NCI-H446 treated with DMSO at 0.1 percent for 48 hours (cell line): ENCODE measurements at regions not wholly inside any gene's neighbourhood (a gene's known extent, or its start where the extent isn't known, plus 50 kb on each side); places are given as distances from the start of the nearest gene placed in this dataset.

Experiments
- DNase-seq: peaks from one replicate; lab custom pipeline; 2025; lab: John Stamatoyannopoulos, UW

DNA sequence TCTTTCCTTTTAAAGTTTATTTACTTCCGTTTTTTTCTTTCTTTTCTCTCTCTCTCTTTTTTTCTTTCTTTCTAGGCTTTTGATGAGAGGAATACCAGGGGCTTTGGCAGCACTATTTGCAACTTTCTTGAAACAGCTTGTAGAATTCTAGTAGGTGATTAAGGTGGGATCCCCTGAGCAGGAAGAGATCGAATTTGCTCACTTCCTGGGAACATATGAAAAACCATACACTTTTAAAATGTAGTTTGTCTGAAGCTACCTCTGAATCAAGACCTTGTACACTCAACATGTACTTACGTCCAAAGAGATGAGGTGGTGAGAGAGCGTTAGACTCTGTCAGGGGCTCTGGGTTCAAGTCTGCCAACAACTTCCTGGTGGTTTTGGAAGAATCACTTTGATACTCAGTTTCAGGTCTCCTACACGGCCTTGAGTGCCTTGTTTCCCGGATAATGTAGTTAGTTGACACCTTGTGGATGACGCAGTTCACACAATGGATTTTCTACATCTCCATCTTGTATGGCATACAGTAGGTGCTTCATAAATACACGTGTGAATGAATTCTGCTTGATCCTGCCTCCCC is 229.1 kb downstream of the MYCN start:
- DNase-seq, result no peak

DNA sequence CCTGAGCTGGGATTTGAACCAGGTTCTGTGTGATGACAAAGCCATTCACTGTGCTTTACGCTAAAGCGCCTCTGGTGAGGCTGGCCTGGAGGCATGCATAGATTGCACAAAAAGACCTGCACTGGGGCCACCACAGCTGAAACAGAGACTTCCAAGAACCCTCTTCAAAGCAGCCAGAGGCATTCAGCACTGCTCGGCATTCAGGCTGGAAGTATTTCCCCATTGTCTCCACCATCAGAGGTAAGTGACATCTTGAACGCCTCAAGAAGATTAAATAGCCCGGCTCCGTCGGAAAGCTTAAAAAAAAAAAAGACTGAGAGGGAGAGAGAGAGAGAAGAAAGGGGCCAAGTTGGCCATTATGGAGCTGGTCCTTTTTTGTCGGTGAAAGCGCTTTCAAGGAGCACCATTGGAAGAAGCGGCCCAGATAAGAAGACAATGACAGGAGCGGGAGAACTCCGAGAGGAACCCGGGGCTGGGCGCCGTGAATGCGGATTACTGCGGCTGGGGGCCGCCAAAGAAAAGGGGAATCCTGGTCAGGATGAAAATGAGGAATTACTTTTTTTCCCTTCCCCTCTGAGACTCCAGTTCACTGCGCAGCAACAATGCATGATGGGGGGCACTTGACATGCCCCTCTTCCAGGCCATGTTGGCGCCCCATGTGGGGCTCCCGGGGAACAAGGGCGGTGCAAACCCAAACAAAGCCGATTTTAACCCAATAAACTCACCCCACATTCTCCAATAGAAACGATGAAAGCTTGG is 228.3 kb downstream of the MYCN start:
- no peak for DNase-seq

DNA sequence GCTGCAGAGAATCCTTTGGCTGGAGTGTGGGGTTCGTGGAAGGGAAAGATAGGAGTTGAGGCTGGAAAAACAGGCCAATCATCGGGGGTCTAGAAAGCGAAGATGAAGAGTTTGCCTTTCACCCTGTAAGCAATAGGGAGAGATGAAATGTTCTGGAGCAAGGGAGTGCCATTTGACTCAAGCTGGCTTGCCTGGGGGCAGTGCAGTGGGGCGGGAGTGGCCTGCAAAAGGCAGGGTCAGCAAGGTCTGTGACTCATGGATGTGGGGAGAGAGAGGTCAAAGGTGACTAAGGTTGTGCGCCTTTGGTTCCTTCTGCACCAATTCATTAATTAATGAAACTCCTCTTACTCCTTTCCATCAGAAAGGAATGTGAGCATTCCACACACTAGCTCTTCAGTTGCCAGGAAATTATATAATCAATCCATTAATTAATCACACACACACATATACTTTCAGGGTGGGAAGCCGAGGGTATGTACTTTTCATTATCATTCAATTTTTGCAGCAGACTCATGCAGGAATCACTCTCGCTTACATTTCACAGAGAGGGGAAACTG is 227.6 kb downstream of the MYCN start:
- no peak for DNase-seq

DNA sequence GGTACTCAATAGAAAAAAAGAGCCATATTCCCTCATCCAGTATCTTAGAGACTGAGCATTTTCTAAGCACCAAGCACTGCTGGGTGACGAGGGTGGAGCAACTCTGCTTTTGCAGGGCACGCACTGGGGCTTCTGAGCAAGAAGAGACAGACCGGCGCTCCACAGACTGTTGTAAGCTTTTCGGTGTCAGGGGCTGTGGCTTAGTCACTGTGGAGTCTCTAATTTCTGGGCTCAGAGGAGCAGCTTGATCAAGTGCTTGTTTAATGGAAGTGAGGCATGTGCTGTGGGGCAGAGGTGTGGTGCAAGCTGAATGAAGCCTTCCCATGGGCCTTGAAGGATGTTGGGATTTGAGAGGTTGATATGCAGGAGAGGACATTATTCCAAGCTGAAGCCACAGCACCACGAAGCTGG is 227.1 kb downstream of the MYCN start:
- no peak for DNase-seq

DNA sequence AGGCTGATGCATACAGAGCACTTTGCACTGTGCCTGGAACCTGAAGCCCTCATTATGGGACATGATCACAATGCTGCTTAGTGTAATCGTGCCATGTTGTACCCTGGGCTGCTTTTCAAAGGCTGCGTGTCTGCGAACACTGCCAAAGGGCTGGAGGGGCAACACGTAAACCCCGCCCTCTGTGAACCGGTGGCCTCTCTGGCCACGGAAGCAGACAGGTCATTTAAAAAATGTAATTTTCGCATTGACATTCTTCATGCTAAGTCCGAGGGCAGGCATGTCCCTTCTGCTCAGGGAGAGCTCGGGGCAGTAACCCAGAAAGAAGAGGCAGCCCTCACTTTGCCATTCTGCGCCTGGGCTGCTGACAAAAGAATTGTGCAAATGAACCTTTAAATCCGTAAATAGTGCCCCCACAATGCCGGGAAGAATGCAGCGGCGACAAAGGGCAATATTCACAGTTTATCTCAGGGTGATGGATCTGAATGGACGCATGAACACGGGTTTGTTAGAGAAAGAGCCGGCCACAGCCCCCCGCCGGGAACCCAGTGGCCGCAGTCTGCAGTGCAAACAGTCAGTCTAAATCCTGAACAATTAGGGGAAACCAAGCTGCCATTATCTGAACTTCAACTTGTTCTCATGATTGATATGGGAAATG is 226.1 kb downstream of the MYCN start:
- no peak for DNase-seq

DNA sequence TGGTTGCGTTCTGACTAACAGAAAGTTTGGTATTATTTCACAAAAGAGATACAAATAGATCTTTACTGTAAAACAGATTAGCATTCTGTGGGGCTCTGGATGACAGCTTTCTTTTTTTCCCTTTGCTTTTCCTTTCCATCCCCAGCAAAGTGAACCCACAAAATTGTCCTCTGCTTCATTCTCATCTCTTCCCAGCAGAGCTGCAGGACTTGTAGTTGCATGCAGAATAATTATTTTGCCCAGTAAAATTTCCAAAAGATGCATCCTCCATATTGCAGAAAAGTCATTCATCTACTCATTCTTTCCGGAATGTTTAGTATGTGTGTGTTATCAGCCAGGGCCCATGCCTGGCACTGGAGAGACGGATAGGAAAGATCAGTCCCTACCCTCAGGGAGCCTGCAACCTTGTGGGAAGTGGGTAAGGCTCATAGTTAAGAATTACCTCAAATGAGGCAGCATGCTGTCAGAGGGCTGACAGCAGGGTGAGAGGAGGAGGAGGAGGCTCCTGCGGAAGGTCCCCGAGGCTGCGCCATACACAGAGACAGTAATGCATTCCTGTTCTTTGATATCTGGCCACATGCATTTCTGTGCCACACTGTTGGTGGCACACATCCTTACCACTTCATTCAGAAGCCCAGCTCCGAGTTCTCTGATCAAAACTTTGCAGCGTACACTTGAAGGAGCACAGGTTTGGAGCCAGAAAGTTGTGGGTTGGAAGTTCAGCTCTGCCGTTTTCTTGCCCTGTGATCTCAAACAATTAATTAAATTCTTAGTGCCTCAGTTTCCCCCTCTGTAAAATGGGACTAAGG is 225.4 kb downstream of the MYCN start:
- DNase-seq, result no peak

DNA sequence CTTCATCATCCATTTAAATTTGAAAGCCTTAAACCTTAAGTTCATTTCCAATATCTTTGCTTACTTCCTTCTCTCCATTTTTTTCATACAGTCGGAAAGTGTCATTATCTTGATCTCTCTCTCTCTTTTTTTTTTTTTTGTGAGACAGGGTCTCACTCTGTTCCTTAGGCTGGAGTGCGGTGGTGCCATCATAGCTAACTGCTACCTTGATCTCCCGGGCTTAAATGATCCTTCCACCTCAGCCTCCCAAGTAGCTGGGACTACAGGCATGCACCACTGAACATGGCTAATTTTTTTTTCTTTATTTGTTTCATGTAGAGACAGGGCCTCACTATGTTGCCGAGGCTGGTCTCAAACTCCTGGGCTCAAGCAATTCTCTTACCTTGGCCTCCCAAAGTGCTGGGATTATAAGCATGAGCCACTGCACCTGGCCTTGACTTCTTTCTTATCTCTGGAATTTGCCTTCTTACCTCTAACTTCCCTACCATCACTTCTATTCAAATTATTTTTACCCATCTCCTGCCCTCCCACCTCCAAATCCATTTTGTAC is 222.2 kb downstream of the MYCN start:
- DNase-seq, result no peak

DNA sequence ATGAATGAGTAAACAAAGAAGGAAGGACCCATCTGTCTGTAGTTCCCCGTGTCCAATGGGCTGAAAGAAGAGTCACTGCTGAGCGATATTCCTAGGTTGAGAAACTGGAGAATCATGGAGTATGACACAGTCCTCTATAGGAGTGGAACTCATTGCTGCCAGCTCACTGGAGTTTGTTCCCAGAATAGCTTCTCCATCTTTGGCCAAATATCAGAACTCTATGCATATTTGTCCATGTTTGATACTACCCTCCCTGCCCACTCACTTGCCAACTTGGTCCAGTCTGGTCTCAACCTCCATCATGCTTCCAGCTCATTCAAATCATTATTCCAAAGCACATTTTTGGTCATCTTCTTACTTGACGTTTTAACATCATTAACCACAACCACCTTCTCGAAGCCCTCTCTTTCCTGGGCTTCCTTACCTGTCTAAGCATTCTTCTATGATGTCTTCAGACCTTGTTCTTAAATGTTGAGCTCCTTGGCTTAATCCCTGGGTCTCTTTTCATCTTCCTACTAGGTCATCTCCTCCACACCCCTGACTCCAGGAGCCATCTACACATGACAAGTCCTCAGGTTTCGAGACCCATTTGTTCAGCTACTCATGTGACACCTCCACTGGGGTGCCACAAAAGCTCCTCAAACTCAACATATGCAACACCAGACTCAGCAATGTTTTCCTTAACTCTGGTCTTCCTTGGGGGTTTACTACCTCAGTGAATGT is 221.6 kb downstream of the MYCN start:
- DNase-seq, result no peak

DNA sequence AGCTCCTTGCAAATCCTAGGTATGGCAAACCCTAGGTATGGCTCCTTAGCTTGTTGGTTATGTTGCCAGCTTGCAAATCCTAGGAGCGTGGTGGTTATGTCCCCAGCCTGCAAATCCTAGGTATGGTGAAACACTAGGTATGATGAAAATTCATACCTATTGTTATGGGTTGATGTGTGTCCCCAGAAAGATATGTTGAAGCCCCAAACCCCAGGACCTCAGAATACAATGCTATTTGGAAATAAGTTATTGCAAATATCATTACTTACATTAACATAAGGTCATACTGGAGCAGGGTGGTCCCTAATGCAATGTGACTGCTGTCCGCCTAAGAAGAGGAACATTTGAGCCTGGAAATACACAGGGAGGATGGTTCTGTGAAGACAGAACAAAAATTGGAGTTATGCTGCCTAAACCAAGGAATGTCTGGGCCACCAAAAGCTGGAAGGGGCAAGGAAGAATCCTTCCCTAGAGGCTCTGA is 220.8 kb downstream of the MYCN start:
- no peak for DNase-seq

DNA sequence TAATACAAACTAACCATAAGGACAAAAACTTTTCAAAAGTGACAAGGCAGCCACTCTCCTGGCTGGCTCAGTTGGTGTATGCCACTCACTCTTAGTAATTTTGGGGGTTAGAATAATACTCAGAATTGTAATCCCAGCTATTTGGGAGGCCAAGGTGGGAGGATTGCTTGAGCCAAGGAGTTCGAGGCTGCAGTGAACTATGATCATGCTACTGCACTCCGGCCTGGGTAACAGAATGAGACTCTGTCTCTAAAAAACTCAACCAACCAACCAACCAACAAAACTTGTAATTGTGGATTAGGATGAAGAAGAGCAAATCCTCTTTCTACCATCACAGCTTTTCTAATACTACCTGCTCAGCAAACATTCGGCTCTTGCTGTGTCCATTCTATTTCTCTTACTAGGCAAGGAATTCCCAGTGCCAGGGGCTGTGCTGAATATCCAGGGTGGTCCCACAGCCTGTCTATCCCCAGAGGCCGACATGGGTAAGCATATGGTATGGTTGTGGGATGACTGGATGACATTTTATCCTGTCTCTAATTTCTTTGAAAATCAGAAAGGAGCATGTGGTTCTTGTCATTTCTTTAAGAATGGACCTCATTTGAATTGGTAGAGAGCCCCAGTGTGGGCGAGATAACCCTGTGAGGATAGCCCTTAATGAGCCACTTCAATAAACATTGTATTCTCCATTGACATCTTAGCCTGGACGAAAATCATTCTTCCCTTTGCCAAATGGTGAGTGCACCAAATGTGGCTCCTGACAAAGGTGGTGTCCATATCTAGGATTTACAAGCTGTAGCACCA is 220.1 kb downstream of the MYCN start:
- no peak for DNase-seq

DNA sequence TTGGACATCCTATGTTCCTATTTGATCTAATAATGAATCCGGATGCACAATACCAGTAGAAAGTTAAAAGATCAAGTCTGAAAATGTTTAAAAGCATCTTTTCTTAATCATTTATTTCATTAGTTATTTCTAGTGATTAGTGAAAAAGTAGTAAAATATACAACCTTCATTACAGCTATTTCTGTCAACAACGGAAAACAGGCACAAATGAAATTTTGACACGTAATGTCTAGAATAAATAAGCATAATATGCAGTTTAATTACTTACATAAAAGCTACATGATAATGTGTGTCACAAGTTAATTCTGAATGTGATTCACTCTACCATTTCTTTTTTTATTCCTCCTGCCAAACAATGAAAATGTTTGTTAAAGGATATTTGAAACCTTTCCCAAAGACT is 216.1 kb downstream of the MYCN start:
- DNase-seq, result no peak

DNA sequence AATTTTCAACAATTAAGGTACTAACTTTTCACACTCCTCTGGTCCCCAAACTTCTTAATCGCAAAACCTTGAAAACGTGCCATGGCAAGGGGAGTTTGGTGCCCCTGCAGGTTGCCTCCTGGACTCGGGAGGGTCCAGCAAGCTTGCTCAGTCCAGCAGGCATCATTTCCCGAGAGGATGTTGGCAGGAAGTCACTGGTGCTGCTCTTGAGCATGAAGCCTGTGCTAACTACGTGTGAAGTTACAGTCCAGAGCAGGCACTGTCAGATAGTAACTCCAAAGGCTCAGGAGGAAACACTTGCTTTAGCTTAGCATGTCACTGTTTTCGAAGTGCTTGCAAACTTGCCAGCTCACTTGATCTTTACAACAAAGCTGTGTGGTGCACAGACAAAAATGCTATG is 215.4 kb downstream of the MYCN start:
- DNase-seq, result no peak

DNA sequence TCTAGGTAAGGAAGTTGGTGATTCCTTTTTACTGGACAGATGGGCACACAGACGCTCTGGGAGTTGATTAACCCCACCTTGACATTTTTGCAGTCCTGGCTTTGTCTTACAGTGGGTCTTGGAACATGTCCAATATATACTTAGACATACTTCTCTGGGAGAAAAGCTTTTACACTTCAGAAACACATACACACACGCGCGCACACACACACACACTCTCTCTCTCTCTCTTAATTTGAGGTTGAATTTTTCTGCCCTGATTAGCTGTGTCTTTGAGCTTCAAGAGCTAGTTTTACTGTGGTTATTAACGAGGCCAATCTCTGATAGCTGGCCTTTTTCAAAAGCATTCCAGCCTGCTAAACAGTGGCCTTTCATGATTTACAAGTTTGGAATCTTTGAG is 215.0 kb downstream of the MYCN start:
- DNase-seq, result no peak

DNA sequence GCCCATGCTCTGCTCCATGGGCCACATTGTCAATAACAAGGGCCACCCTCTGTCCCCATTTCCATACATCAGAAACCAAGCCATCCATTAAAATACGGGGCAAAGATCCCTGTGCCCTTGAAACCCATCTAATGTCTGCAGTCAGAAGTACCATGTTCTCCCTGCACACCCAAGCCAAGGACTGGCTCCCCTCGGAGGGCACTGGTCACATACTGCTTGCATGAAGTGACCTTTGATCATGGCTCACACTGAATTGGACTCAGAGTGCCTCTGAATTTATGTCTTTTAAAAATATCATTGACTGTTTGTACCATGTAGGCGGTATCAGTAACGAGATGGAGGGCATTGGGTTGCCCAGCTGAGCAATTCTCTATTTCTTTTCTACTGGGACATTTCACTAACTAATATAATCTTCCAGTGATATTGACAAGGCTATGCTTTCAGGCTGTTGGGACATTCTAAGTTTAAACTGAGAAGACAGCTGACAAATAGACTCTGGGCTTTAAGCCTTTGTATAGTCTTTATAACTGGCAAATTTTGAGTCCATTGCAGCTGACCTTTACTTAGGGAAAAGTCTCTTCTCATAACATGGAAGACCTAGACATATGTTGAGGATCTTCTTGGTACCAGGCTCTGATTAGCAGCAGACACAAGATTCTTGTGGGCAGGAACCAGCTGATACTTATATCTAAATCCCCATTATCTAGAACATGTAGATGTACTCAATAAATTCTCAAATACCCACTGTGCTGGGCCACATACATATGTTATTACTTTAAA is 214.3 kb downstream of the MYCN start:
- DNase-seq, result no peak

DNA sequence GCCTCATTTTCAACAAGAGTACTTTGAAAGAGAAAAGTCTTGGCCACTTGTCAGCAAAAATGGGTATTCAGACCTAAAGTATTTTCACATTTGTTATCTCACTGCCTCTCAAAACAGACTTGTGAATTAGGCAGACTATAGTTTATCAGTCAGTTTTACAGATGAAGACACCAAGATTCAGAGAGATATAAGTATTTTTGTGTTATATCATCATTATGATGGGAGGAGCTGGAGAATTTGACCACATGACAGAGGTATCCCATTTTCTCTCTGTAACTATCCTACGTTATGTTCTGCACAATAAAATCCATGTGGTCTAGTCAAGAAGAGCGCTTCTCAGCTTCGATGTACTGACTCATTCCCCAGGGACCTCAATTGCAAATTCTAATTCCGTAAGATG is 213.7 kb downstream of the MYCN start:
- no peak for DNase-seq

DNA sequence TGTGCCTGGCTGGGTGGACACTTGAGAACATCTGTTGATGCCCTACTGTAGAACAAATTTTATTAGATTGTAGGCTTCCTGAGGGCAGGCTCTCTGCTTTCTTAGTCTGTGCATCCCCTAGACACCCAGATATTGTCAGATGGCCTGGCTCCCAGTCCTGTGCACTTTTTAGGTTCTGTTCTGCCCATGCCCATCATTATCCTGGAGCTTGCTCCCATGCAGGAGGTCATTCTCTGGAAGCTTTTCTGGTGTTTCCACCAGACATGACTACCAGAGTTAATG is 213.3 kb downstream of the MYCN start:
- DNase-seq, result no peak

DNA sequence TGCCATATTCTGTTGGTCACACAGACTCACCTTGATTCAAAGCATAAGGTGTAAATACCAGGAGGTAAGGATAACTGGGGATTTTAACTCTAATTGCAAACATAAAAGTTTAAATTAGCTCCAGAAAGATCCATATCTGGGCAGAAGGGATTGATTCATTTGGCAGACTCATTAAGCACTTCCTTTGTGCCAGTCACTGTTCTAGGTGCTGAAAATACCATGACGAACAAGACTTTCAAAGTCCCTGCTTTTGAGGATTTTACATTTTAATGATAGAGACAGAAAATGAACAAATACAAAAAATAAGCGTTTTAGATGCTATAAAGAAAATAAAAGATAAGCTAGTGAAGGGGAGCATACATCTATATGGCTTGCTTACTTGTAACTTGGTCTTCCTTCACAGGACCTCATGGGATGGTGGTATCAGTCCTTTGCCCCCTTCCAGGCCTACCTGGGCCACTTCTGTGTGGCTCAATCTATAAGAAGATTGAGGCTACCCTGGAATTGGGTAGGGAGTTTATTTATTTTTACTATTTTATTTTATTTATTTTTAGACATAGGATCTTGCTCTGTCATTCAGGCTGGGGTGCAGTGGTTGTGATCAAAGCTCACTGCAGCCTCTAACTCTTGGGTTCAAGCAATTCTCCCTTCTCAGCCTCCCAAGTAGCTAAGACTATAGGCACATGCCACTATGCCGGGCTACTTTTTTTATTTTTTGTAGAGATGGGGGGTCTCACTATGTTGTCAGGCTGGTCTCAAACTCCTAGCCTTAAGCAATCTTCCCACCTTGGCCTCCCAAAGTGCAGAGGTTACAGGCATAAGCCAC is 212.8 kb downstream of the MYCN start:
- DNase-seq, result no peak

DNA sequence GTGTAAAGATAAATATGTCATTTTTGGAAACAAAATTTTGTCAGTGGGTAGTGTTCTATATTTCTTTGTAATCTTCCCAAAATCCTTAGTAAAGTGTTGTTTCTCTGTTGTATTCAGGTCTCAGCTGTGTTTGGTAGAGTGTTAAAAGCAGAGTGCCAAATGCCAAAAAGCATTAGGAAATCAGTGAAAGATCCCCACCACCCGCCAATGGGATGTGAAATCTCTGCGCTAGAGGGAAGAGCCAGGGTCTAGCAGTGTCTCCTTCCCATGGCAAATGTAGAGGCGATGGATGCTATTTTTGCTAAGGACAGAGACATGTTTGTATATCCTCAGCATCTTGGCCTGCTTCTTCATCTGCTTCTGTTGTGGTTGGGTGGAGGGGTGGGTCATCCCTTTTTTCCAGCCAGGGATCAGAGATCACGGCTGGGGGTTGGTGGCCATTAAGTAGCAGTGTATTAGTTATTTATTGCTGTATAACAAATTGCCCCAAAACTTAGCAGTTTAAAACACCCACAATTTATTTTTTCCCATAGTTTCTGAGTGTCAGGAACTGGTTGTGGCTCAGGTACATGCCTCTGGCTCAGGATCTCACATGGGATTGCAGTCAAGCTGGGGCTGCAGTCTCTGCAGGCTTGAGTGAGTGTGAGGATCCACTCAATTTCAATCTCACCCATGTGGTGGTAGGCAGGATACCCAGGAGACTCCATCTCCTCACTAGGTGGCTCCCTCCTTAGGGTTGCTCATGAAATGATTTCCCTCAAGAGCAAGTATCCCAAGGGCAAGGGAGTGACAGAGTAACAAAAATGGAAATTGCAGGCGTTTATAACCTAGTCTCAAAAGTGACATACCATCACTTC is 211.9 kb downstream of the MYCN start:
- no peak for DNase-seq
